HEK293T (cell line): ENCODE measurements at regions not wholly inside any gene's neighbourhood (a gene's known extent, or its start where the extent isn't known, plus 50 kb on each side); places are given as distances from the start of the nearest gene placed in this dataset.

Experiments
- CTCF ChIA-PET: fragments of 350-600 bp; formaldehyde crosslinking; extraction: SDS; loops from one replicate; lab custom pipeline; 2021; ENCODE audit warnings: antibody characterized with exemption, inconsistent platforms; lab: Yijun Ruan, JAX
- POLR2A ChIA-PET: fragments of 350-600 bp; formaldehyde crosslinking; extraction: SDS; loops from one replicate; lab custom pipeline; 2020; ENCODE audit warnings: antibody characterized with exemption, inconsistent platforms; lab: Yijun Ruan, JAX
- DNase-seq: peaks from one replicate; pipeline ENCODE4 v3.0.0; 2012; ENCODE audit warnings: mixed read lengths; ENCODE audit errors: extremely low spot score
- ARNT ChIP-seq: fragments of 450-650 bp; IDR thresholded peaks from 2 replicates; pipeline ENCODE4 v1.6.1; 2017; ENCODE audit warnings: mild to moderate bottlenecking
- BHLHE40 ChIP-seq: fragments of 450-650 bp; IDR thresholded peaks from 2 replicates; pipeline ENCODE4 v1.6.1; 2016; ENCODE audit warnings: mild to moderate bottlenecking, moderate library complexity, borderline replicate concordance
- CTBP1 ChIP-seq: fragments of 450-650 bp; IDR thresholded peaks from 2 replicates; pipeline ENCODE4 v1.6.1; 2016; ENCODE audit warnings: borderline replicate concordance
- ELF4 ChIP-seq: fragments of 450-650 bp; IDR thresholded peaks from 2 replicates; pipeline ENCODE4 v1.6.1; 2017; ENCODE audit warnings: antibody characterized with exemption
- FOXA1 ChIP-seq: fragments of 450-650 bp; IDR thresholded peaks from 2 replicates; pipeline ENCODE4 v1.6.1; 2016; ENCODE audit warnings: mild to moderate bottlenecking
- FOXK2 ChIP-seq: fragments of 450-650 bp; IDR thresholded peaks from 2 replicates; pipeline ENCODE4 v1.6.1; 2016; ENCODE audit warnings: mild to moderate bottlenecking
- FOXM1 ChIP-seq: fragments of 450-650 bp; IDR thresholded peaks from 2 replicates; pipeline ENCODE4 v1.6.1; 2017; ENCODE audit warnings: mild to moderate bottlenecking, borderline replicate concordance
- HDGF ChIP-seq: fragments of 450-650 bp; IDR thresholded peaks from 2 replicates; pipeline ENCODE4 v1.6.1; 2017; ENCODE audit warnings: antibody characterized with exemption, borderline replicate concordance
- L3MBTL2 ChIP-seq: fragments of 450-650 bp; conservative IDR thresholded peaks from 2 replicates; pipeline ENCODE4 v1.6.1; 2016; ENCODE audit warnings: mild to moderate bottlenecking
- LEF1 ChIP-seq: fragments of 450-650 bp; IDR thresholded peaks from 2 replicates; pipeline ENCODE4 v1.6.1; 2017; ENCODE audit warnings: mild to moderate bottlenecking, borderline replicate concordance
- NFRKB ChIP-seq: fragments of 450-650 bp; IDR thresholded peaks from 2 replicates; pipeline ENCODE4 v1.6.1; 2016; ENCODE audit warnings: mild to moderate bottlenecking, moderate library complexity
- PKNOX1 ChIP-seq: fragments of 450-650 bp; IDR thresholded peaks from 2 replicates; pipeline ENCODE4 v1.6.1; 2016
- SP1 ChIP-seq: fragments of 450-650 bp; IDR thresholded peaks from 2 replicates; pipeline ENCODE4 v1.6.1; 2017
- SUZ12 ChIP-seq: fragments of 450-650 bp; IDR thresholded peaks from 2 replicates; pipeline ENCODE4 v1.6.1; 2016; ENCODE audit warnings: mild to moderate bottlenecking
- TARDBP ChIP-seq: fragments of 450-650 bp; IDR thresholded peaks from 2 replicates; pipeline ENCODE4 v1.6.1; 2016
- ZNF384 ChIP-seq: fragments of 450-650 bp; IDR thresholded peaks from 2 replicates; pipeline ENCODE4 v1.6.1; 2016

- TF ChIP-seq SUZ12: no peak
- no peak for TF ChIP-seq BHLHE40
- TF ChIP-seq NFRKB: no peak
- TF ChIP-seq CTBP1: no peak
- TF ChIP-seq FOXM1: no peak
- no peak for TF ChIP-seq TARDBP
- no peak for TF ChIP-seq ZNF384
- no peak for TF ChIP-seq FOXK2
- no peak for TF ChIP-seq SP1
- TF ChIP-seq L3MBTL2: no peak
- TF ChIP-seq ARNT: no peak
- no peak for TF ChIP-seq LEF1
- TF ChIP-seq ELF4: no peak
- POLR2A ChIA-PET: no interaction called here
- DNase-seq: no peak
- CTCF ChIA-PET: no interaction called here
Measured at GRCh38 chr13:112233256-112233655, 142.9 kb upstream of the SPACA7 start.

GRCh38 chr13:112233716-112234115 is 142.4 kb upstream of the SPACA7 start:
- DNase-seq: no peak
- POLR2A ChIA-PET: no interaction called here
- CTCF ChIA-PET: no interaction called here
- TF ChIP-seq CTBP1 (no peak), SUZ12 (no peak), FOXM1 (no peak), ZNF384 (no peak), ELF4 (no peak), PKNOX1 (no peak), BHLHE40 (no peak), NFRKB (no peak)

GRCh38 chr13:112234131-112234875 is 141.9 kb upstream of the SPACA7 start:
- no peak for DNase-seq
- TF ChIP-seq L3MBTL2: no peak
- no peak for TF ChIP-seq SUZ12
- no peak for TF ChIP-seq BHLHE40
- no peak for TF ChIP-seq PKNOX1
- no peak for TF ChIP-seq HDGF
- no peak for TF ChIP-seq FOXM1
- TF ChIP-seq ELF4: no peak
- TF ChIP-seq SP1: no peak
- no peak for TF ChIP-seq TARDBP
- no peak for TF ChIP-seq ZNF384
- CTCF ChIA-PET: no interaction called here

GRCh38 chr13:112236016-112236415 is 140.1 kb upstream of the SPACA7 start:
- no peak for DNase-seq
- CTCF ChIA-PET: no interaction called here
- POLR2A ChIA-PET: no interaction called here
- TF ChIP-seq LEF1 (no peak), ELF4 (no peak)

More at GRCh38 chr13:112234131-112234875, 141.9 kb upstream of the SPACA7 start:
- POLR2A ChIA-PET: no interaction called here

GRCh38 chr13:112236539-112237197 is 139.5 kb upstream of the SPACA7 start:
- POLR2A ChIA-PET: no interaction called here
- TF ChIP-seq SP1: no peak
- TF ChIP-seq FOXA1: no peak
- TF ChIP-seq LEF1: no peak
- TF ChIP-seq ZNF384: no peak
- TF ChIP-seq NFRKB: no peak
- no peak for TF ChIP-seq FOXM1
- TF ChIP-seq TARDBP: no peak
- no peak for TF ChIP-seq L3MBTL2
- TF ChIP-seq SUZ12: no peak
- no peak for TF ChIP-seq BHLHE40
- CTCF ChIA-PET: no interaction called here
- DNase-seq: no peak

GRCh38 chr13:112238436-112238995 is 137.6 kb upstream of the SPACA7 start:
- no peak for DNase-seq
- ChIA-PET POLR2A (no interaction called here), CTCF (no interaction called here)

GRCh38 chr13:112240076-112240475 is 136.1 kb upstream of the SPACA7 start:
- ChIA-PET POLR2A (interaction anchor here (1.6 kb wide), 1 partner anchor 9 kb away, joined by 3 read pairs; no protein-coding TSS in a partner anchor), CTCF (no interaction called here)
- DNase-seq: no peak
- no peak for TF ChIP-seq HDGF
- no peak for TF ChIP-seq PKNOX1
- no peak for TF ChIP-seq LEF1
- no peak for TF ChIP-seq ELF4

More at GRCh38 chr13:112238436-112238995, 137.6 kb upstream of the SPACA7 start:
- TF ChIP-seq FOXK2: no peak
- TF ChIP-seq HDGF: no peak
- no peak for TF ChIP-seq ARNT
- TF ChIP-seq SUZ12: no peak
